Stimulated activated CD8-positive, alpha-beta memory T cell treated with anti-CD3 and anti-CD28 coated beads, Interleukin-2, amount 100 ng/mL, for 48 hours (primary cell): ENCODE measurements at regions not wholly inside any gene's neighbourhood (a gene's known extent, or its start where the extent isn't known, plus 50 kb on each side); places are given as distances from the start of the nearest gene placed in this dataset.

Experiments
- DNase-seq, 2 donors: peaks; one replicate each; pipeline ENCODE4 v3.0.0-alpha.2; 2020; ENCODE audit warnings: low read depth in 2 of 2

GRCh38 chr3:102181175-102181920 lies 253.5 kb upstream of the ZPLD1 start:
- no peak for DNase-seq

DNA sequence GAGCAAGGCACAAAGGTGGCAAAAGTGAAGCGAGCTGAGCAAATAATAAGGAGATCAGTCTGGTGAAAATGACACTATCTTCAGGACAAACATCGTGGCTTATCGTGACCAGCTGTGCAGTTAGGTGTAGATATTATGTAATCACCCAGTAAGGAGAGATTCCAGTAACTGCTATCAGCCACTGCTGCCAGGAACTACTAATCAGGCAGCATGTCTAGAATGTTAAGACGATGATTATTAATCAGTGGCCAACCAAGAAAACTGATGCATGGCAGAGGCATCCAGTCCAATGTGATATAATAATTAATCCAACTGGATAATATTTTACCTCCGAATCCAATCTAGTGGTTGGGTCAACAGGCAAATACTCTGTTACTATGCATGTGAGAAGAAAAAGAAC lies 252.7 kb upstream of the ZPLD1 start:
- DNase-seq: no peak

- DNase-seq: no peak
Observed at GRCh38 chr3:102183186-102183585, 251.6 kb upstream of the ZPLD1 start.

GRCh38 chr3:102183623-102184022 lies 251.2 kb upstream of the ZPLD1 start:
- no peak for DNase-seq

- no peak for DNase-seq
Observed at GRCh38 chr3:102189541-102189940, 245.3 kb upstream of the ZPLD1 start.

DNA sequence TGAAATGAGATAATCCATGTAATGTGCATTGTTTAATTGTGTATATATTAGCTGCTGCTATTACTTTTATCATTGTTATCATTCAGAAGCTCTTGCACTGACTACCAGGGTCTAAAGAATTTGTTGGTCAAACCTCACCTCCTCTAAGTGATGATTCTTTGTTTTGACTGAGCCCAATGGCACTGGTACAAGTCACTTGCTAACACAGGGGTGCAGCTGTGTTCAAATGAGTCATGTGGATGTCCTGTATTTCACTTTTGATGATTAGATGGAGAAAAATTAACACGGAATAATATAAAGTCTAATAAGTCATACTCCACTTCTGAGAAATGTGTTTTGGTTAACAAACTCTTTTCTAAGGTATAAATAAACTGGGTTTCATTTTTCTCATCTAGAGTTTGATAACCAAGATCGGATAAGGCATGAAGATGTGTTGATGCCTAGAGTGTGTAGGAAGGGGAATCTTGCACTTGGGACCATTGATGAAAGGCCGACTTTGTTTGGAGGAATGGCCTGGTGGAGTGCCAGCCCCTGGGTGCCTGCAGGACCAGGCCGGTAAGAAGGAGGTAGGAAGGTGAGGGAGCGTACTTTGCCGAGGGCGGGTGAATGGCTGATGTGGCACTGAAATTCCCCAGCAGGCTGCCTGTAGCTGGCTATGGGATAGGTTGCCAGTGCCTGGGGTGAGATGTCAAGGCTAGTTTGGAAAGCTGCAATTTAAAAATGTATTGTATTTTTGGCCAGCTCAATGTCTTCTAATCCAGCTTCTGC lies 244.7 kb upstream of the ZPLD1 start:
- DNase-seq: no peak

DNA sequence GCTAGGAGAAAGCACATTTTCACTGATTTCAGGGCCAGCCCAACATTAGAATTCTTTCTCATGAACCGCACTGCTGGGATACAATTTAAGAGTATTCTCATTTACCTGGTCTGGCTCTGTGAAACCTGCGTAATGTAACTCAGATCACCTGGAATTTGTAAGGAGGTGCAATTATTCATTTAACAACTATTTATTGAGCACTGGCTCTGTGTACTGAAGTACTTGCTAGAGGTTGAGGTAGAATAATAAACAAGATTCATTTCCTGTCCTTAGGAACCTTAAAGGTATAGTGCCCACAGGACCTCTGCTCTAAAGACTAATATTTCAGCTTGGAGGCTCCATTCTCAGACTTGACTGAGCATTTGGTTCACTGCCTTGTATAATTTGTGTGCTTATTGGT lies 242.2 kb upstream of the ZPLD1 start:
- DNase-seq: no peak

DNA sequence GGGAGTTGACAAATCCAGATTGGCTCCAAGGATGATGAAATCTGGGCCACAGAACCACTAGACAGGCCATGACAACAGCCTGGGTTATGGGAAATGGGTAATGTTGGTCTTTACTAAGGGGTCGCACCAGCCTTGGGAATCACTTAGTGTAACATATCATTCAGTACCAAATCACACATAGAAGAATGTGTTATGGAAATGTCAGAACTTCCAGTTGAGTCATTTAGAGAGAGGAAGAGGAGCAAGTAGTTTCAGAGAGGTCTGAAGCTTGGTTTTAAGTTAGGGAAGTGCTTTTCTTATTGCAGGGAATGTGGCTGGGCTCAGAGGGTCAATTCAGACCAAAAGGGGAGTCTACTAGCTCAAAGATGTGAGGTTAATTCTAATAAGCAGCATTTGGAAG lies 241.6 kb upstream of the ZPLD1 start:
- DNase-seq: no peak

DNA sequence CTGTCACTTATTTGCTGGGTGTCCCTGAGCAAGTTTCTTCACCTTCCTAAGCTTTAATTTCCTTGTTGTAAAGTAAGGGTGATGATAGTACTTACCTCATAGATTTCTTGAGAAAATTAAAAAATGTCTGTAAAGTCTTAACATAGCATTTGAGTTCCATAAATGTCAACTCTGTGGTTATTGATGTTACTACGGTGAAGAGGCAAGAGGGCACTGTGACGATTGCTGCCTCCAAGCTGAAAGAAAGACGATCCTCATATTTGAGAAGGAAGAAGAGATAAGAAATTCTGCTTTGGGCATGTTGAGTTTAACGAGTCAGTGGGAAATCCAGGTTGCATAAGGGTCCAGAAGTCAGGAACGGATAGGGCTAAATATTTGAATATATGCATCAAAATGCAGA lies 240.8 kb upstream of the ZPLD1 start:
- no peak for DNase-seq

DNA sequence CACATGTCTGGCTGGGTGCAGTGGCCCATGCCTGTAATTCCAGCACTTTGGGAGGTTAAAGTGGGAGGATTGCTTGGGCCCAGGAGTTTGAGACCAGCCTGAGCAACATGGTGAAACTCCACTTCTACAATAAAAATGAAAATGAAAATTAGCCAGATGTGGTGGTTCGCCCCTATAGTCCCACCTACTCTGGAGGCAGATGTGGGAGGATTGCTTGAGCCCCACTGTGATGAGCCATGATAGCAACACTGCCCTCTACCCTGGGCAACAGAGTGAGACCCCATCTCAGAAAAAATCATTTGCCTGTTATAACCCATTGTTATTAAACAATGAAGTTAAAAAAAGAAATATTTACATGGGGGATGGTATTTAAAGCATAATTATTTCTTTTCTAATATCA lies 240.1 kb upstream of the ZPLD1 start:
- no peak for DNase-seq

DNA sequence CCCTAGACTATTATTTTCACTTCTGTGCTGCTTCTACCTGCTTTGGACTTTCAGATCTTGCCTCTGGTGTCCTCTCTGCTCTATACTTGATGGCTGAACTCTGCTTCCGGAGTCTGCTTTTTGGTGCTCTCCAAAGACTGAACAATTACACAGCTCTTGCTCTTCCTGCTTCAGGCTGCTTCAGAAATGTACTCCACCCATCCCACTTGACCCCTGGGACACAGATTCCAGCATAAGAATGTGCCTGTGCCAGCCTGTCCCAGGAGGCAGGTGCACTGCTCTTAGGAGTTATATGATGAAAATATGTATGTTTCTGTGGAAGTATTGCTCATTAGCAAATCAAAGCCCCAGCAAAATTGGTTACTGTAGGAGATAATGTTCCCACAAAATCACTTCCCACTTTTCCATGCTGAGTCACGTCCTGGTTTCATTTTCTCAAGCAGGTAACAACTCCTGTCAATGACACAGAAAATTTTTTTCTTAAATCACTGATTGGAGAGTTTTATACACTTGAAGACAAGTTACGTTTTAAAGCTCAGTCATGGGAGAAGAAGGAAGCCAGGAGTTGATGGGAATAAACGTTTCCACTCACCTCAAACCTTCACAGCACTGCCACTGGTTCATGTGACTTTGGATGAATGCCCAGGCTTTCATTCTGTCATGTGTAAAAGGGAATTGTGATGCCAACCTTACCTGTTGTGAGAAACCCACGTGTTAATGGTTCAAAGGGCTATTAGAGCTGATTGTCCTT lies 239.4 kb upstream of the ZPLD1 start:
- no peak for DNase-seq

GRCh38 chr3:102200126-102200525 lies 234.7 kb upstream of the ZPLD1 start:
- DNase-seq: no peak

DNA sequence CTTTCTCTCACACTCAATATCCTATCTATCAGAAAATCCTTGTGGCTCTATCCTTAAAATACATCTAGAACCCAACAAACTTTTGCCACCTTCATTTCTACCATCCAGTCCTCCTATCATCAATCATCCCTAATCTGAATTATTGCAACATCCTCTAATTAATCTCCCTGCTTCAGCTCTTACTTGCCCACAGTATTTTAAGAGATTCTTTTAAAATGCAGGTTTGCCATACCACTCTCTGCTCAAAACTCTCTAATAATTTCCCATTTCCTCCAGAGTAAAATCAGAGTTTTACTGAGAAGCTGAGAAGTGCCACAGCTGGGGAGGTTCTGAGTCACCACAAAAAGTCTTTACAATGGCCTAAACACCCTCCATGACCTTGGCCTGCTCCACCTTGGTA lies 234.3 kb upstream of the ZPLD1 start:
- DNase-seq: no peak

DNA sequence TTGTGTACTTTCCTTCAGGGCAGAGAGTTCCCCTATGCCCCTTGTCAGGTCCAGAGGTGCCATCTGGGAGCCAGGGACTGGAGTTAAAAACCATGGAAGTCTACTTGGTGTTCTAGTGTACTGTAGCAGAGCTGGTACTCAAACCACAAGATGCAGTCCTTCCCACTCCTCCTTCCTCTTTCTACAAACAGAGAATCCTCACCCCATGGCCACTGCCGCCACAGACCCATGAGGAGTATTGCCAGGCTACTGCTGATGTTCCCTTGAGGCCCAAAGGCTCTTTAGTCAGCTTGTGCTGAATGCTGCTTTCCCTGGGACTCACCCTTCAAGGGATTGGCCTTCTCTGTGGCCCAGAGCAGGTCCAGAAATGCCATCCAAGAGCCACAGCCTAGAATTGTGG lies 229.2 kb upstream of the ZPLD1 start:
- DNase-seq: no peak

DNA sequence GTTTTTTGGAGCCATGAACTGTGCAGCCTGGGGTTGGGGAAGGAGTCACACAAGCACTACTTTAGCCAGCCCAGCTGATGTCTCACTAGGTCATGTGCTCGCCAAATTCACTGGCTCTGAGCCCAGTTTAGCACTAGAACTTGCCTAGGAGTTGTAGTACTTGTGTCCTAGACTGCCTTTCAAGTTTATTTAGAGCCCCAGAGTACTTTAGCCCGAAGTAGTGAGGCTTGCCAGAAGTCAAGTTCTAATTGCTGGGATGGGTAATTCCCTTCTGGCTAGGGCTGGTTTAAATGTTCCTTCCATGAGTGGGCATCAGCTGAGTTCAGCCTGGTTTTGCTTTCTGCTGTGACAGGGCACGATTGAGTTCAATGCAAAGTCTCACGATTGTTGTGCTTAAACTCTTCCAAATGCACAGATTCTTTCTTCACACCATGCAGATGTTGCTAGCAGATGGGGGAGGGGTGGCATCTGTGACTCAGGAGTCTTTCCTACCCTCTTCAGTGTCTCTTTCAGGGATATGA lies 228.2 kb upstream of the ZPLD1 start:
- no peak for DNase-seq

- no peak for DNase-seq
Observed at GRCh38 chr3:102207151-102207571, 227.7 kb upstream of the ZPLD1 start.

GRCh38 chr3:102215166-102215565 lies 219.6 kb upstream of the ZPLD1 start:
- DNase-seq: no peak

GRCh38 chr3:102223132-102223531 lies 211.7 kb upstream of the ZPLD1 start:
- DNase-seq: no peak

DNA sequence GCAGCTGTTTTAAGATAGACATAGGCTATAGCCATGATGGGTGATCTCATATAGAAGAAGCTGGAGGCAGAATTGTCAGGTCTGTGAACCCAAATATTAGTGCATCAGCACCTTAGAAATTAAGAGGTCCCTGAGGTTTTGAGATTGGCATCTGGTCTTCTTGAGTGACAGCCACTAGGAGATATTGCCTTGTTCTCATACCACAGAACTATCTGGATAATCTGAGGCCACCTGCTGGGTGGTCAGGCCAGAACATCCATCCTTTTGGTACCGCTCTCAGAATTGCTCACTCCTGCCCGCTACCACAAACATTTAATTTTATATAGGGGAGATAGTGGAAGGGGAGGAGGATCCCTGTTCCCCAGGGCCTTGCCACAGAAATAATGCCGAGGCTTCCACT lies 210.6 kb upstream of the ZPLD1 start:
- DNase-seq: no peak

DNA sequence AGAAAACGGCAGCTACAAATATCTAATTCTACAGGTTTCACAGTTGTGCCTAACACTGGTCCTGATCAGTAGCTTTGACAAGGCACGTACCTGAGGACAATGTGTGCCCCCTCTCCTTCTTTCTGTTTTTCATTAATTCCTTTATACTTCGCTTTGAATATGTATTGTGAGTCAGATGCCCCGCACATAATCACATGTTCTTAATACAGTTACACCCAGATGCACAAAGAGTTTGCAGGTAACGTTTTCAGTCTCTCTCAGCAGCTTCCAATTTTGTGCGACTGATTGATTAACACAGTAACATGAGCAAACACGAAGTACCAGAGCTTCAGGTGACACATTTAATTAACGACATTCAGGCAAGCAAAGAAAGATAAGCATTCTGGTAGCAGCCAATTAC lies 209.8 kb upstream of the ZPLD1 start:
- no peak for DNase-seq

- no peak for DNase-seq
Observed at GRCh38 chr3:102225407-102226132, 209.2 kb upstream of the ZPLD1 start.

- DNase-seq: no peak
Observed at GRCh38 chr3:102226463-102226862, 208.4 kb upstream of the ZPLD1 start.
